H1 (cell line): ENCODE measurements at regions not wholly inside any gene's neighbourhood (a gene's known extent, or its start where the extent isn't known, plus 50 kb on each side); places are given as distances from the start of the nearest gene placed in this dataset.

Experiments used
- CBX5 ChIP-seq: fragments of 300-800, 300-1000 bp; sonication (generic); IDR thresholded peaks from 2 replicates; pipeline ENCODE4 v1.7.1; 2016; ENCODE audit warnings: antibody characterized with exemption, low read length, low read depth
- CREB1 ChIP-seq: IDR thresholded peaks from 2 replicates; pipeline ENCODE4 v1.6.1; 2012; ENCODE audit warnings: inconsistent platforms
- GABPA ChIP-seq: IDR thresholded peaks from 2 replicates; pipeline ENCODE4 v1.6.1; 2011; ENCODE audit warnings: mild to moderate bottlenecking, low read length, moderate library complexity, borderline replicate concordance; ENCODE audit not compliant: insufficient read depth
- JUND ChIP-seq: IDR thresholded peaks from 2 replicates; pipeline ENCODE4 v1.6.1; 2011; ENCODE audit warnings: mild to moderate bottlenecking, improper control_type of control experiment, low read length
- POLR2A ChIP-seq, 2 experiments: IDR thresholded peaks; 1 replicate in 1 of 2; 2 replicates in 1 of 2; pipeline ENCODE4 v1.6.1; 2011; ENCODE audit warnings: low read depth in 2 of 2, low read length in 2 of 2, mild to moderate bottlenecking in 2 of 2; ENCODE audit errors: control extremely low read depth in 1 of 2
- POLR2AphosphoS5 ChIP-seq: IDR thresholded peaks from 2 replicates; pipeline ENCODE4 v1.6.1; 2011; ENCODE audit warnings: low read depth, low read length
- RAD21 ChIP-seq, 2 experiments: IDR thresholded peaks in 1 of 2; conservative IDR thresholded peaks in 1 of 2; 2 replicates each; pipeline ENCODE4 v1.6.1; 2011; ENCODE audit warnings: low read depth in 2 of 2, low read length in 2 of 2, improper control_type of control experiment in 1 of 2, inconsistent platforms in 1 of 2, mild to moderate bottlenecking in 1 of 2, moderate library complexity in 1 of 2
- RXRA ChIP-seq: IDR thresholded peaks from 2 replicates; pipeline ENCODE4 v1.6.1; 2011; ENCODE audit warnings: low read depth, mild to moderate bottlenecking, low read length, moderate library complexity; ENCODE audit not compliant: insufficient read depth
- SRF ChIP-seq: IDR thresholded peaks from 2 replicates; pipeline ENCODE4 v1.6.1; 2011; ENCODE audit warnings: mild to moderate bottlenecking, low read depth, low read length, moderate library complexity
- TF ChIP-seq, protein P1 (sequence below), 3 experiments: IDR thresholded peaks; 1 replicate in 2 of 3; 2 replicates in 1 of 3; pipeline versions ENCODE4 v1.5.1 to v1.6.1; 2011; ENCODE audit warnings: low read length in 3 of 3, mild to moderate bottlenecking in 3 of 3, inconsistent platforms in 2 of 3, low read depth in 1 of 3, moderate library complexity in 1 of 3; ENCODE audit not compliant: insufficient read depth in 1 of 3; ENCODE audit errors: control extremely low read depth in 1 of 3
- TF ChIP-seq, protein P2 (sequence below): IDR thresholded peaks from 2 replicates; pipeline ENCODE4 v1.6.1; 2012; ENCODE audit warnings: inconsistent platforms
- TF ChIP-seq, protein P3 (sequence below): IDR thresholded peaks from 2 replicates; pipeline ENCODE4 v1.6.1; 2011; ENCODE audit warnings: low read length, improper control_type of control experiment

DNA sequence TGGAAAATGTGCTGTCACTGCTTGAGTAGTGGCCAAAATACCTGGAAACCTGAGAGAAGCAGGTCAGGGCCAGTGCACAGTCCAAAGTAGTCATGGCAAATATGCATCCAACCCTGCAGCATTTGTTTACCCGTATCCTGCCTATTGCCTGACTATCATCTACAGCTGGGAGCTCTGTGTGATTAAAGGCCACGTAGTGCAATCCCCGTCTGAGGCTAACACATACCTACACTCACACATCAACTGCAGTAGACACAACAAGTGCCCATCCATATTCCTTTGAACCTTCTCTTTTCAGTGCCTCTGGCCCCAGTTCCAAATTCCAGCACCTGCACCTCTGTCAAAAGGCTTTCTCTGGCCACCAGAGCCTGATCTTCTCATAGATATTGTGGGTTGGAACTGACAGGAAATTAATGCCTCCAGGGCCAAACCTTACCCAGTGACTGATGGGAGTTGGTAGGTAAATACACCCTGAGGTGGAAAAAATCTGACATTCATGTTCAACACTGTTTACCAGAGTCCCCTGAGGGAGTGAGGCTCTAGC lies 383.0 kb downstream of the SETD4 start:
- no peak for TF ChIP-seq SRF
- TF ChIP-seq, protein P1, sequence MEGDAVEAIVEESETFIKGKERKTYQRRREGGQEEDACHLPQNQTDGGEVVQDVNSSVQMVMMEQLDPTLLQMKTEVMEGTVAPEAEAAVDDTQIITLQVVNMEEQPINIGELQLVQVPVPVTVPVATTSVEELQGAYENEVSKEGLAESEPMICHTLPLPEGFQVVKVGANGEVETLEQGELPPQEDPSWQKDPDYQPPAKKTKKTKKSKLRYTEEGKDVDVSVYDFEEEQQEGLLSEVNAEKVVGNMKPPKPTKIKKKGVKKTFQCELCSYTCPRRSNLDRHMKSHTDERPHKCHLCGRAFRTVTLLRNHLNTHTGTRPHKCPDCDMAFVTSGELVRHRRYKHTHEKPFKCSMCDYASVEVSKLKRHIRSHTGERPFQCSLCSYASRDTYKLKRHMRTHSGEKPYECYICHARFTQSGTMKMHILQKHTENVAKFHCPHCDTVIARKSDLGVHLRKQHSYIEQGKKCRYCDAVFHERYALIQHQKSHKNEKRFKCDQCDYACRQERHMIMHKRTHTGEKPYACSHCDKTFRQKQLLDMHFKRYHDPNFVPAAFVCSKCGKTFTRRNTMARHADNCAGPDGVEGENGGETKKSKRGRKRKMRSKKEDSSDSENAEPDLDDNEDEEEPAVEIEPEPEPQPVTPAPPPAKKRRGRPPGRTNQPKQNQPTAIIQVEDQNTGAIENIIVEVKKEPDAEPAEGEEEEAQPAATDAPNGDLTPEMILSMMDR (IDR thresholded peaks at IDR 0.05; ENCODE audit: control extremely low read depth in 1 of 3, insufficient read depth in 1 of 3, low read depth in 1 of 3, low read length in 3 of 3) = no peak
- TF ChIP-seq POLR2A (IDR thresholded peaks at IDR 0.05; ENCODE audit: control extremely low read depth in 1 of 2, low read depth in 2 of 2, low read length in 2 of 2) = no peak
- no peak for TF ChIP-seq CREB1
- TF ChIP-seq, protein P2, sequence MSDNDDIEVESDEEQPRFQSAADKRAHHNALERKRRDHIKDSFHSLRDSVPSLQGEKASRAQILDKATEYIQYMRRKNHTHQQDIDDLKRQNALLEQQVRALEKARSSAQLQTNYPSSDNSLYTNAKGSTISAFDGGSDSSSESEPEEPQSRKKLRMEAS = no peak
- TF ChIP-seq RAD21 (IDR thresholded peaks at IDR 0.05 in 1 of 2, conservative IDR thresholded peaks at IDR 0.05 in 1 of 2; ENCODE audit: low read depth in 2 of 2, low read length in 2 of 2) = no peak
- TF ChIP-seq JUND = no peak
- no peak for TF ChIP-seq GABPA
- TF ChIP-seq, protein P3, sequence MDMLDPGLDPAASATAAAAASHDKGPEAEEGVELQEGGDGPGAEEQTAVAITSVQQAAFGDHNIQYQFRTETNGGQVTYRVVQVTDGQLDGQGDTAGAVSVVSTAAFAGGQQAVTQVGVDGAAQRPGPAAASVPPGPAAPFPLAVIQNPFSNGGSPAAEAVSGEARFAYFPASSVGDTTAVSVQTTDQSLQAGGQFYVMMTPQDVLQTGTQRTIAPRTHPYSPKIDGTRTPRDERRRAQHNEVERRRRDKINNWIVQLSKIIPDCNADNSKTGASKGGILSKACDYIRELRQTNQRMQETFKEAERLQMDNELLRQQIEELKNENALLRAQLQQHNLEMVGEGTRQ = no peak
- no peak for TF ChIP-seq CBX5
- TF ChIP-seq POLR2AphosphoS5 = no peak
- no peak for TF ChIP-seq RXRA
